HG02970 (cell line): ENCODE measurements at regions not wholly inside any gene's neighbourhood (a gene's known extent, or its start where the extent isn't known, plus 50 kb on each side); places are given as distances from the start of the nearest gene placed in this dataset.

Experiments used
- ATAC-seq: cut with Tn5 transposase; IDR thresholded peaks from one replicate; pipeline ENCODE4 v1.9.1; 2021; ENCODE audit warnings: mild to moderate bottlenecking, moderate library complexity, moderate number of reproducible peaks; ENCODE audit not compliant: unreplicated experiment, low FRiP score

- no peak for ATAC-seq
Measured at GRCh38 chr11:11083441-11083840, 225.6 kb upstream of the ZBED5 start.

- ATAC-seq: no peak
Measured at GRCh38 chr11:11082646-11083045, 224.8 kb upstream of the ZBED5 start.

GRCh38 chr11:11081776-11082175 is 223.9 kb upstream of the ZBED5 start:
- no peak for ATAC-seq

GRCh38 chr11:11081288-11081687 is 223.4 kb upstream of the ZBED5 start:
- ATAC-seq: no peak

GRCh38 chr11:11078344-11079086 is 220.7 kb upstream of the ZBED5 start:
- ATAC-seq: no peak

- ATAC-seq: no peak
Measured at GRCh38 chr11:11077898-11078297, 220.0 kb upstream of the ZBED5 start.

- ATAC-seq: no peak
Measured at GRCh38 chr11:11076879-11077278, 219.0 kb upstream of the ZBED5 start.

GRCh38 chr11:11076276-11076675 is 218.4 kb upstream of the ZBED5 start:
- ATAC-seq: no peak

GRCh38 chr11:11075515-11076171 is 217.8 kb upstream of the ZBED5 start:
- no peak for ATAC-seq

GRCh38 chr11:11074686-11075335 is 217.0 kb upstream of the ZBED5 start:
- ATAC-seq: no peak

GRCh38 chr11:11073996-11074395 is 216.1 kb upstream of the ZBED5 start:
- ATAC-seq: no peak

GRCh38 chr11:11072067-11072466 is 214.2 kb upstream of the ZBED5 start:
- no peak for ATAC-seq

GRCh38 chr11:11071486-11071885 is 213.6 kb upstream of the ZBED5 start:
- ATAC-seq: no peak

GRCh38 chr11:11070976-11071375 is 213.1 kb upstream of the ZBED5 start:
- ATAC-seq: no peak

GRCh38 chr11:11069841-11070835 is 212.3 kb upstream of the ZBED5 start:
- ATAC-seq: no peak

- ATAC-seq: no peak
Measured at GRCh38 chr11:11068113-11068512, 210.3 kb upstream of the ZBED5 start.

- no peak for ATAC-seq
Measured at GRCh38 chr11:11065396-11065795, 207.5 kb upstream of the ZBED5 start.

- no peak for ATAC-seq
Measured at GRCh38 chr11:11057472-11057854, 199.6 kb upstream of the ZBED5 start.

GRCh38 chr11:11056749-11057471 is 199.1 kb upstream of the ZBED5 start:
- no peak for ATAC-seq

- no peak for ATAC-seq
Measured at GRCh38 chr11:11056316-11056715, 198.5 kb upstream of the ZBED5 start.
